Uterus (tissue), 2 donors: ENCODE measurements at regions not wholly inside any gene's neighbourhood (a gene's known extent, or its start where the extent isn't known, plus 50 kb on each side); places are given as distances from the start of the nearest gene placed in this dataset.

Experiments
- CTCF ChIP-seq, 4 experiments: fragments of 200-600 bp in 2 of 4; fragments of 450-650 bp in 2 of 4; sonication (generic) in 2 of 4; IDR thresholded peaks; one replicate each; pipeline ENCODE4 v1.5.1; 2016 to 2019; ENCODE audit warnings: antibody characterized with exemption in 4 of 4, mild to moderate bottlenecking in 2 of 4, moderate library complexity in 1 of 4
- POLR2A ChIP-seq, 2 donors: fragments of 450-650 bp; IDR thresholded peaks; one replicate each; pipeline ENCODE4 v1.6.1; 2016; ENCODE audit warnings: antibody characterized with exemption in 2 of 2, mild to moderate bottlenecking in 1 of 2, moderate library complexity in 1 of 2

DNA sequence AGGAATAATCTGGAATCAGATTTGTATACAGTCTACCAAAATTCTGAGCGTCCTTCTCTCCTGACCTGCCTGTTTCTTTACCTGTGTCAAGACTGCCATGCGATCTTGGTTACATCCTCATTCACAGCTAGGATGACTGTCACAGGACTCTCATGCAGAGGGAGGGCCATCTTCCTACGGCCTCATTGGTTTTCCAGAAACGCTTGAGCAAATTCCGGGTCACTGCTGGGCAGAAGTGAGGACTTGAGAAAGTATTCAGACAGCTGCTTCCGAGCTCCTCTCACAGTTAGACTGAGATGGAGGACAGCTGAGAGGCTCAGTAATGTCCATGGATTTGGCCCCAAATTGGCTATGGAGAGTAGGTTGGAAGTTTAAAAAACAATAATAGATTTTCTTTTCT, 94.2 kb downstream of the TFAP2C start:
- no peak for TF ChIP-seq POLR2A (IDR thresholded peaks at IDR 0.05)
- no peak for TF ChIP-seq CTCF (IDR thresholded peaks at IDR 0.05)
